GM23338 (cell line): ENCODE measurements at regions not wholly inside any gene's neighbourhood (a gene's known extent, or its start where the extent isn't known, plus 50 kb on each side); places are given as distances from the start of the nearest gene placed in this dataset.

Source experiments
- ATAC-seq: fragments of 200-7000 bp; cut with Tn5 transposase; 3 replicates; pipeline ENCODE4 v1.9.1; 2020
- DNase-seq: peaks from one replicate; pipeline ENCODE4 v3.0.0-alpha.2; 2015; ENCODE audit warnings: low spot score
- H2AFZ ChIP-seq: fragments of 200-600 bp; sonication (generic); 2 replicates; pipeline ENCODE4 v1.8.0; 2016; ENCODE audit warnings: antibody characterized with exemption, mild to moderate bottlenecking, moderate library complexity
- H3F3A ChIP-seq: fragments of 200-600 bp; sonication (generic); replicated peaks from 2 replicates; pipeline ENCODE4 v1.8.0; 2017; ENCODE audit warnings: antibody characterized with exemption, mixed run types, low read depth
- H3K27ac ChIP-seq: fragments of 200-600 bp; sonication (generic); 2 replicates; pipeline ENCODE4 v1.6.1; 2016; ENCODE audit warnings: low read depth
- H3K27me3 ChIP-seq: fragments of 200-600 bp; sonication (generic); 2 replicates; pipeline ENCODE4 v1.8.0; 2016; ENCODE audit warnings: mild to moderate bottlenecking, mixed run types, moderate library complexity; ENCODE audit not compliant: insufficient read depth
- H3K36me3 ChIP-seq: fragments of 200-600 bp; sonication (generic); 2 replicates; pipeline ENCODE4 v1.8.0; 2016; ENCODE audit warnings: mild to moderate bottlenecking; ENCODE audit not compliant: insufficient read depth
- H3K4me1 ChIP-seq: fragments of 200-600 bp; sonication (generic); 2 replicates; pipeline ENCODE4 v1.8.0; 2016; ENCODE audit warnings: mild to moderate bottlenecking, moderate library complexity; ENCODE audit not compliant: insufficient read depth
- H3K4me2 ChIP-seq: fragments of 200-600 bp; sonication (generic); 2 replicates; pipeline ENCODE4 v1.7.1; 2017; ENCODE audit warnings: mixed run types
- H3K4me3 ChIP-seq: fragments of 200-600 bp; sonication (generic); 2 replicates; pipeline ENCODE4 v1.6.1; 2016; ENCODE audit warnings: mixed run types
- H3K79me2 ChIP-seq: fragments of 200-600 bp; sonication (generic); replicated peaks from 2 replicates; pipeline ENCODE4 v1.8.0; 2017; ENCODE audit warnings: mild to moderate bottlenecking; ENCODE audit not compliant: insufficient read depth
- H3K9me2 ChIP-seq: fragments of 200-600 bp; sonication (generic); 2 replicates; pipeline ENCODE4 v1.8.0; 2017; ENCODE audit not compliant: insufficient read depth
- H4K20me1 ChIP-seq: fragments of 200-600 bp; sonication (generic); replicated peaks from 2 replicates; pipeline ENCODE4 v1.8.0; 2017; ENCODE audit warnings: mild to moderate bottlenecking; ENCODE audit not compliant: insufficient read depth
- H3K27ac Mint-ChIP-seq: 2 replicates; pipeline ENCODE4 v1.8.0; 2020; ENCODE audit warnings: inconsistent platforms, mild to moderate bottlenecking, moderate library complexity, mixed read lengths
- H3K27me3 Mint-ChIP-seq: 3 replicates; pipeline ENCODE4 v1.8.0; 2022; ENCODE audit warnings: low read depth, mild to moderate bottlenecking, moderate library complexity, mixed read lengths, inconsistent platforms; ENCODE audit not compliant: insufficient read depth, poor library complexity
- H3K36me3 Mint-ChIP-seq: 3 replicates; pipeline ENCODE4 v1.8.0; 2021; ENCODE audit warnings: low read depth, mild to moderate bottlenecking, inconsistent platforms, moderate library complexity, mixed read lengths
- H3K4me1 Mint-ChIP-seq: 3 replicates; pipeline ENCODE4 v1.8.0; 2020; ENCODE audit warnings: mild to moderate bottlenecking, inconsistent platforms, mixed read lengths
- H3K4me3 Mint-ChIP-seq: 3 replicates; pipeline ENCODE4 v1.8.0; 2021; ENCODE audit warnings: moderate library complexity, mild to moderate bottlenecking, inconsistent platforms, mixed read lengths
- H3K9me3 Mint-ChIP-seq: 3 replicates; pipeline ENCODE4 v1.8.0; 2020; ENCODE audit warnings: moderate library complexity, mild to moderate bottlenecking, inconsistent platforms, mixed read lengths
- CREB1 ChIP-seq: fragments of 250-450 bp; sonication (Bioruptor Pico); IDR thresholded peaks from 2 replicates; pipeline ENCODE4 v1.5.0; 2020; ENCODE audit warnings: low read depth, mild to moderate bottlenecking, moderate library complexity
- CTCF ChIP-seq, 2 experiments: fragments of 200-600 bp in 1 of 2; sonication (generic) in 1 of 2; conservative IDR thresholded peaks; 2 replicates each; pipeline versions ENCODE4 v1.5.1 to v1.6.1; 2016 to 2017; ENCODE audit warnings: antibody characterized with exemption in 2 of 2, low read depth in 2 of 2, mild to moderate bottlenecking in 2 of 2, moderate library complexity in 1 of 2
- ETS1 ChIP-seq: IDR thresholded peaks from 2 replicates; pipeline ENCODE4 v1.6.1; 2016; ENCODE audit warnings: antibody characterized with exemption
- EZH2 ChIP-seq: fragments of 200-600 bp; sonication (generic); IDR thresholded peaks from one replicate; pipeline ENCODE4 v1.8.0; 2017; ENCODE audit warnings: antibody characterized with exemption, mild to moderate bottlenecking, low read depth; ENCODE audit not compliant: unreplicated experiment
- EZH2phosphoT487 ChIP-seq: fragments of 200-600 bp; sonication (generic); IDR thresholded peaks from one replicate; pipeline ENCODE4 v1.8.1; 2018; ENCODE audit warnings: antibody characterized with exemption; ENCODE audit not compliant: unreplicated experiment
- JUNB ChIP-seq: IDR thresholded peaks from one replicate; pipeline ENCODE4 v1.6.1; 2016; ENCODE audit warnings: antibody characterized with exemption; ENCODE audit not compliant: unreplicated experiment
- NANOG ChIP-seq: IDR thresholded peaks from 2 replicates; pipeline ENCODE4 v1.6.1; 2016; ENCODE audit warnings: antibody characterized with exemption, borderline replicate concordance
- REST ChIP-seq: IDR thresholded peaks from one replicate; pipeline ENCODE4 v1.6.1; 2018; ENCODE audit warnings: antibody characterized with exemption; ENCODE audit not compliant: unreplicated experiment
- STAT1 ChIP-seq: IDR thresholded peaks from one replicate; pipeline ENCODE4 v1.6.1; 2016; ENCODE audit warnings: antibody characterized with exemption; ENCODE audit not compliant: unreplicated experiment
- ZNF114 ChIP-seq: fragments of 250-450 bp; sonication (Bioruptor Pico); IDR thresholded peaks from 2 replicates; pipeline ENCODE4 v1.5.0; 2020; ENCODE audit warnings: mild to moderate bottlenecking, moderate library complexity
- ZNF331 ChIP-seq: fragments of 250-450 bp; sonication (Bioruptor Pico); IDR thresholded peaks from 2 replicates; pipeline ENCODE4 v1.5.0; 2020; ENCODE audit warnings: low read depth, mild to moderate bottlenecking, moderate library complexity

GRCh38 chr2:185299867-185300266, 438.7 kb upstream of the FSIP2 start:
- Histone ChIP-seq H3K36me3 (no peaks in the 10 kb centered on the region), H2AFZ (no peak overlapping the region), H3K27ac (no peak overlapping the region), H3K4me2 (no peak overlapping the region), H3K4me1 (peaks cover 5% of the 10 kb centered on the region; the same call in 1 of the 2 replicates), H3K9me2 (no peaks in the 10 kb centered on the region), H3K4me3 (no peak overlapping the region), H3K79me2 (no peaks in the 10 kb centered on the region), H3F3A (no peaks in the 10 kb centered on the region), H3K27me3 (no peaks in the 10 kb centered on the region), H4K20me1 (no peaks in the 10 kb centered on the region)
- DNase-seq = no peak
- Mint-ChIP-seq H3K27ac (no peak overlapping the region), H3K4me1 (no peaks in the 10 kb centered on the region; the same call in 2 of the 3 replicates), H3K36me3 (no peaks in the 10 kb centered on the region), H3K9me3 (no peaks in the 10 kb centered on the region), H3K27me3 (no peaks in the 10 kb centered on the region), H3K4me3 (no peak overlapping the region)
- ATAC-seq = no peak
- no peak for TF ChIP-seq ETS1
- no peak for TF ChIP-seq EZH2phosphoT487
- TF ChIP-seq REST = no peak
- TF ChIP-seq CTCF (conservative IDR thresholded peaks at IDR 0.05; ENCODE audit: low read depth in 2 of 2) = no peak
- TF ChIP-seq JUNB = no peak
- TF ChIP-seq NANOG = no peak
- no peak for TF ChIP-seq ZNF114
- no peak for TF ChIP-seq CREB1
- no peak for TF ChIP-seq ZNF331 (CRISPR knock-in tag)
- no peak for TF ChIP-seq EZH2

GRCh38 chr2:185306119-185306518, 432.5 kb upstream of the FSIP2 start:
- Mint-ChIP-seq H3K27me3 (no peaks in the 10 kb centered on the region), H3K36me3 (no peaks in the 10 kb centered on the region), H3K4me1 (no peaks in the 10 kb centered on the region), H3K9me3 (no peaks in the 10 kb centered on the region), H3K4me3 (no peak overlapping the region), H3K27ac (no peak overlapping the region)
- H3F3A ChIP-seq = no peaks in the 10 kb centered on the region
- H3K4me2 ChIP-seq = no peak overlapping the region
- ATAC-seq = no peak
- H3K27ac ChIP-seq = no peak overlapping the region
- H2AFZ ChIP-seq = no peak overlapping the region
- H3K4me1 ChIP-seq = no peaks in the 10 kb centered on the region
- no peaks in the 10 kb centered on the region for H4K20me1 ChIP-seq
- H3K79me2 ChIP-seq = no peaks in the 10 kb centered on the region
- no peaks in the 10 kb centered on the region for H3K36me3 ChIP-seq
- no peak for DNase-seq
- H3K4me3 ChIP-seq = no peak overlapping the region
- no peaks in the 10 kb centered on the region for H3K27me3 ChIP-seq
- H3K9me2 ChIP-seq = no peaks in the 10 kb centered on the region
- TF ChIP-seq ZNF114 (no peak), ETS1 (no peak), REST (no peak), CTCF (conservative IDR thresholded peaks at IDR 0.05; ENCODE audit: low read depth in 2 of 2) (no peak), STAT1 (no peak), ZNF331 (CRISPR knock-in tag) (no peak)
